NCI-H2081 treated with DMSO at 0.1 percent for 48 hours (cell line): ENCODE measurements at regions not wholly inside any gene's neighbourhood (a gene's known extent, or its start where the extent isn't known, plus 50 kb on each side); places are given as distances from the start of the nearest gene placed in this dataset.
"Not testable (repeated sequence)": the region's sequence is repeated elsewhere in the genome, so short reads cannot be mapped to it uniquely, and the experiment has no call there.

Source experiments
- DNase-seq: peaks from one replicate; lab custom pipeline; 2025; lab: John Stamatoyannopoulos, UW

- DNase-seq: no peak
These were observed 558.2 kb downstream of the ZNF674 start for GRCh38 chrX:45986971-45987370.

- no peak for DNase-seq
These were observed 559.1 kb downstream of the ZNF674 start for GRCh38 chrX:45986081-45986480.

GRCh38 chrX:45982958-45983727 is 562.1 kb downstream of the ZNF674 start:
- not testable (repeated sequence) for DNase-seq

GRCh38 chrX:45980726-45981125 is 564.5 kb downstream of the ZNF674 start:
- DNase-seq: no peak

GRCh38 chrX:45975633-45976032 is 569.6 kb downstream of the ZNF674 start:
- no peak for DNase-seq

GRCh38 chrX:45972636-45973035 is 572.6 kb downstream of the ZNF674 start:
- DNase-seq: no peak

- DNase-seq: no peak
These were observed 585.7 kb downstream of the ZNF674 start for GRCh38 chrX:45959567-45959966.

- no peak for DNase-seq
These were observed 588.9 kb downstream of the ZNF674 start for GRCh38 chrX:45956191-45956870.

- DNase-seq: no peak
These were observed 589.6 kb downstream of the ZNF674 start for GRCh38 chrX:45955661-45956060.

- DNase-seq: no peak
These were observed 591.2 kb downstream of the ZNF674 start for GRCh38 chrX:45954026-45954425.

- DNase-seq: no peak
These were observed 593.2 kb downstream of the ZNF674 start for GRCh38 chrX:45952030-45952429.

- DNase-seq: no peak
These were observed 609.8 kb downstream of the ZNF674 start for GRCh38 chrX:45935408-45935807.

GRCh38 chrX:45912316-45912715 is 632.9 kb downstream of the ZNF674 start:
- no peak for DNase-seq

- no peak for DNase-seq
These were observed 637.4 kb downstream of the ZNF674 start for GRCh38 chrX:45907786-45908185.

- DNase-seq: no peak
These were observed 641.4 kb downstream of the ZNF674 start for GRCh38 chrX:45903781-45904201.

GRCh38 chrX:45900766-45901615 is 644.2 kb downstream of the ZNF674 start:
- no peak for DNase-seq

- no peak for DNase-seq
These were observed 650.2 kb downstream of the ZNF674 start for GRCh38 chrX:45894864-45895645.

GRCh38 chrX:45889471-45889870 is 655.8 kb downstream of the ZNF674 start:
- no peak for DNase-seq

GRCh38 chrX:45888518-45888917 is 656.7 kb downstream of the ZNF674 start:
- no peak for DNase-seq

- no peak for DNase-seq
These were observed 659.3 kb downstream of the ZNF674 start for GRCh38 chrX:45885931-45886330.

- DNase-seq: no peak
These were observed 665.7 kb downstream of the ZNF674 start for GRCh38 chrX:45879512-45879911.

GRCh38 chrX:45876206-45876605 is 669.0 kb downstream of the ZNF674 start:
- no peak for DNase-seq
